ENCODE measurements at regions not wholly inside any gene's neighbourhood (a gene's known extent, or its start where the extent isn't known, plus 50 kb on each side); places are given as distances from the start of the nearest gene placed in this dataset.
"Not testable (repeated sequence)": the region's sequence is repeated elsewhere in the genome, so short reads cannot be mapped to it uniquely, and the experiment has no call there.

- no peak for DNase-seq (ENCODE audit: low spot score)
Measured at GRCh38 chr12:89062996-89063395, 289.3 kb downstream of the DUSP6 start.

- DNase-seq (ENCODE audit: low spot score), result no peak
Measured at GRCh38 chr12:89059721-89060541, 292.4 kb downstream of the DUSP6 start.

GRCh38 chr12:89059056-89059455 lies 293.2 kb downstream of the DUSP6 start:
- DNase-seq (ENCODE audit: low spot score), result no peak

- no peak for DNase-seq (ENCODE audit: low spot score)
Measured at GRCh38 chr12:89058402-89058801, 293.9 kb downstream of the DUSP6 start.

- DNase-seq (ENCODE audit: low spot score), result not testable (repeated sequence)
Measured at GRCh38 chr12:89053817-89054216, 298.5 kb downstream of the DUSP6 start.

- peak; percentile 31 for DNase-seq (ENCODE audit: low spot score)
Measured at GRCh38 chr12:89051065-89051677, 301.1 kb downstream of the DUSP6 start.

- DNase-seq (ENCODE audit: low spot score), result no peak
Measured at GRCh38 chr12:89047856-89048418, 304.4 kb downstream of the DUSP6 start.

GRCh38 chr12:89041078-89041477 lies 311.2 kb downstream of the DUSP6 start:
- DNase-seq (ENCODE audit: low spot score), result no peak

- DNase-seq (ENCODE audit: low spot score), result no peak
Measured at GRCh38 chr12:89040146-89040964, 311.9 kb downstream of the DUSP6 start.

GRCh38 chr12:89038831-89039512 lies 313.3 kb downstream of the DUSP6 start:
- DNase-seq (ENCODE audit: low spot score), result no peak

- no peak for DNase-seq (ENCODE audit: low spot score)
Measured at GRCh38 chr12:89033062-89033461, 319.2 kb downstream of the DUSP6 start.

GRCh38 chr12:89029961-89030360 lies 322.3 kb downstream of the DUSP6 start:
- no peak for DNase-seq (ENCODE audit: low spot score)

- DNase-seq (ENCODE audit: low spot score), result no peak
Measured at GRCh38 chr12:89024580-89024979, 327.7 kb downstream of the DUSP6 start.

- no peak for DNase-seq (ENCODE audit: low spot score)
Measured at GRCh38 chr12:89023936-89024335, 328.4 kb downstream of the DUSP6 start.

- DNase-seq (ENCODE audit: low spot score), result no peak
Measured at GRCh38 chr12:89020689-89021088, 331.6 kb downstream of the DUSP6 start.

GRCh38 chr12:89020121-89020480 lies 332.2 kb downstream of the DUSP6 start:
- no peak for DNase-seq (ENCODE audit: low spot score)

GRCh38 chr12:89019439-89020120 lies 332.7 kb downstream of the DUSP6 start:
- peak; percentile 72 for DNase-seq (ENCODE audit: low spot score)

GRCh38 chr12:89016970-89017778 lies 335.1 kb downstream of the DUSP6 start:
- peak; percentile 70 for DNase-seq (ENCODE audit: low spot score)

GRCh38 chr12:89015419-89015818 lies 336.9 kb downstream of the DUSP6 start:
- no peak for DNase-seq (ENCODE audit: low spot score)

GRCh38 chr12:88998421-88998820 lies 353.9 kb downstream of the DUSP6 start:
- no peak for DNase-seq (ENCODE audit: low spot score)

All from hematopoietic multipotent progenitor cell treated with erythropoietin and hydrocortisone succinate and interleukin-3 and kit ligand, for 17 days (in vitro differentiated cells).